ENCODE measurements at regions not wholly inside any gene's neighbourhood (a gene's known extent, or its start where the extent isn't known, plus 50 kb on each side); places are given as distances from the start of the nearest gene placed in this dataset.

- DNase-seq (ENCODE audit: insufficient read length, low spot score): no peak
- no peak for FAIRE-seq
- TF ChIP-seq, protein P1, sequence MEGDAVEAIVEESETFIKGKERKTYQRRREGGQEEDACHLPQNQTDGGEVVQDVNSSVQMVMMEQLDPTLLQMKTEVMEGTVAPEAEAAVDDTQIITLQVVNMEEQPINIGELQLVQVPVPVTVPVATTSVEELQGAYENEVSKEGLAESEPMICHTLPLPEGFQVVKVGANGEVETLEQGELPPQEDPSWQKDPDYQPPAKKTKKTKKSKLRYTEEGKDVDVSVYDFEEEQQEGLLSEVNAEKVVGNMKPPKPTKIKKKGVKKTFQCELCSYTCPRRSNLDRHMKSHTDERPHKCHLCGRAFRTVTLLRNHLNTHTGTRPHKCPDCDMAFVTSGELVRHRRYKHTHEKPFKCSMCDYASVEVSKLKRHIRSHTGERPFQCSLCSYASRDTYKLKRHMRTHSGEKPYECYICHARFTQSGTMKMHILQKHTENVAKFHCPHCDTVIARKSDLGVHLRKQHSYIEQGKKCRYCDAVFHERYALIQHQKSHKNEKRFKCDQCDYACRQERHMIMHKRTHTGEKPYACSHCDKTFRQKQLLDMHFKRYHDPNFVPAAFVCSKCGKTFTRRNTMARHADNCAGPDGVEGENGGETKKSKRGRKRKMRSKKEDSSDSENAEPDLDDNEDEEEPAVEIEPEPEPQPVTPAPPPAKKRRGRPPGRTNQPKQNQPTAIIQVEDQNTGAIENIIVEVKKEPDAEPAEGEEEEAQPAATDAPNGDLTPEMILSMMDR (IDR thresholded peaks at IDR 0.05; ENCODE audit: insufficient read depth, missing control alignments): no peak
Observed at GRCh38 chr20:48302844-48303542, 517.7 kb upstream of the SULF2 start.

- no peak for FAIRE-seq
- DNase-seq (ENCODE audit: insufficient read length, low spot score): no peak
- TF ChIP-seq, protein P1 (IDR thresholded peaks at IDR 0.05; ENCODE audit: insufficient read depth, missing control alignments): no peak
Observed at GRCh38 chr20:48302149-48302548, 516.9 kb upstream of the SULF2 start.

- TF ChIP-seq, protein P1 (IDR thresholded peaks at IDR 0.05; ENCODE audit: insufficient read depth, missing control alignments): no peak
- no peak for FAIRE-seq
Observed at GRCh38 chr20:48301189-48301588, 515.9 kb upstream of the SULF2 start.

DNA sequence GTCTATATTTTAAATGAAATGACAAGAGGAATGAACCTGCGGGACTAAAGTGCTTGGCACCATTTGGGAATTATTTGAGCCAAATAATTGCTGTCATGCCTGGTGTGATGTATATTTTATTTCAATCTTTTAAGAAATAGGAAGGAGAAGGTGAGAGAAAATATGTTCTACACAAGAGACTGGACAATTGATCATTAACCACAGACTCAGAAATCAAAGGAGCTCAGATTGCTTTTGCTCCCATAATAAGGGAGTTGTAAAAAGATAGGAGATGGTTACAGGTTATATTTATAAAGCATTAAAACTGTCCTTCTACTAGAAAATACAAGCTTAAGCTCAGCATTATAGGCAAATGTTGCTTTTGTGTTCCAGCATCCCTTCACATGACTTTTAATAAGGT is 515.2 kb upstream of the SULF2 start:
- TF ChIP-seq, protein P1 (IDR thresholded peaks at IDR 0.05; ENCODE audit: insufficient read depth, missing control alignments): no peak
- FAIRE-seq: no peak

More at GRCh38 chr20:48301189-48301588, 515.9 kb upstream of the SULF2 start:
- no peak for DNase-seq (ENCODE audit: insufficient read length, low spot score)

DNA sequence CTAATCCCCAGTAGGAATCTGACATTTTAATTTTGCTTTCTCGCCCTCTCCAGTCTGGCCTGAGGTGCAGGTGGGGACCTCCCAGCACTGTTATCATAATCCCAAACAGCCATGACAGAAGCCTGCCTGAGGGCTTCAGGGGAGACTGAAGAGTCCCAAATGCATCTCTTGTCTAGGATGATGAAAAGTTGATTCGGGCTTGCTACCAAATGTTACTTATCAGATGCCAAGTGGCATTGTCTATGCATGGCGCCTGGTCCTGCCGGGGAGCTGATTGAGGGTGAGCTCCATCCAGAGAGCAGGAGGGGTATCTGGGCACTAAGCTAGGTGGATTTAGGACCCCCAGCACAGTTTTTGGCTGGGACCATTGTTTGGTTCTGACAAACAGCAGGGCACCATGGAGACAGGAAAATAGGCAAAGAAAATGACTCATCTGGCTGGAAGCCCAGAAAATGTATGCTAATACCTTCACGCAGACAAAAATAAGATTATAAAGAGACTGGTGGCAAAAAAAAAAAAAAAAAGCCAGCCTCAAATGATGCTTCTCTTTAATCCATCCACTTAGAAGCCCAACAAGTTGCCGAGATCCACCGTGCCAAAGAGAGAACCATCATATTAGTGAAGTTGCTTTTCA is 513.7 kb upstream of the SULF2 start:
- no peak for DNase-seq (ENCODE audit: insufficient read length, low spot score)
- no peak for FAIRE-seq
- TF ChIP-seq, protein P1 (IDR thresholded peaks at IDR 0.05; ENCODE audit: insufficient read depth, missing control alignments): no peak

More for the DNA sequence above, 515.2 kb upstream of the SULF2 start:
- DNase-seq (ENCODE audit: insufficient read length, low spot score): no peak

DNA sequence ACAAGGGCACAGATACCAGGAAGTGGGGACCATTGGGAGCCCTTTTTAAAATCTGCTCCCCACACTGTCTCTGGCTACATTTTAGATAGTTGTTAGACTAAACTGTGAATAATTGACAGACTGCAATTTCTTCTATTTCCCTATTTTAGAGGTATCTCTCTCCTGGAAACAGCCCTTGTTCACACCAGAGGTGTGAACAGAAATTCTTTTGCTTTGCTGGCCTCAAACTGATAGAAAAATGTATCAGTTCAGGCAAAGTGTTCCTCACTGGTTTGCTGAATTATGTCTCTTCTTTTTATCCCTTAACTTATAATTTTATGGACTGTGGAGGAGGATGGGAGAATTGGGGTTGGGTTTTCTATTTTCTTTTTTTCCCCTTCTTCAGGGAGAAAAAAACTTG is 513.2 kb upstream of the SULF2 start:
- no peak for FAIRE-seq
- TF ChIP-seq, protein P1 (IDR thresholded peaks at IDR 0.05; ENCODE audit: insufficient read depth, missing control alignments): no peak
- DNase-seq (ENCODE audit: insufficient read length, low spot score): no peak

DNA sequence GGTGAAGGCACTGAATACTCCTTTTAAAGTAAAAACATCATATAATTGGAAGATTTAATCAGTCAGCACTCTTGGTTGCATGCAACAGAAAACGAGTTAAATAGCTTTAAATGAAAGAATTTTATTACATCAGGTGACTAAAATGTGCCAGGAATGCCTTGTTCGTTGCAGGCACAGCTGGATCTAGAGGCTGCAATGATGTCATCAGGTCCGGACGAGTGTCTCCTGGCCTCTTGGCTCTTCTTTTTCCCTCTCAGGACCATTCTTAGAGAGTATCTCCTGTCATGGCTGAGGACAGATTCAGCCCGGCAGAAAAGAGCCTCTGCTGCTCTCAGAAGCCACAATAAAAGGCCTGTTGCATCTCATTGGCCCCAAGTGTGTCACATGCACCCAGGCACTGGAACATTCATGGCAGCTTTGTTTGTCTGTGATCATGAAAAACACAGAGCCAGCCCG is 510.7 kb upstream of the SULF2 start:
- DNase-seq (ENCODE audit: insufficient read length, low spot score) (no peak), FAIRE-seq (no peak)
- TF ChIP-seq, protein P1 (IDR thresholded peaks at IDR 0.05; ENCODE audit: insufficient read depth, missing control alignments): no peak
